Hepatocyte (in vitro differentiated cells): ENCODE measurements at regions not wholly inside any gene's neighbourhood (a gene's known extent, or its start where the extent isn't known, plus 50 kb on each side); places are given as distances from the start of the nearest gene placed in this dataset.

ENCODE experiments used
- CTCF ChIP-seq: fragments of 200-600 bp; sonication (generic); IDR thresholded peaks from 2 replicates; pipeline ENCODE4 v1.5.1; 2016; ENCODE audit warnings: antibody characterized with exemption, mild to moderate bottlenecking; ENCODE audit not compliant: poor library complexity
- EZH2 ChIP-seq: fragments of 200-600 bp; sonication (generic); IDR thresholded peaks from 2 replicates; pipeline ENCODE4 v1.6.1; 2016; ENCODE audit warnings: antibody characterized with exemption, mild to moderate bottlenecking, borderline replicate concordance
- EZH2phosphoT487 ChIP-seq: fragments of 200-600 bp; sonication (generic); IDR thresholded peaks from one replicate; pipeline ENCODE4 v1.6.1; 2018; ENCODE audit warnings: antibody characterized with exemption, mild to moderate bottlenecking, low read depth, moderate library complexity; ENCODE audit not compliant: unreplicated experiment, severe bottlenecking

GRCh38 chr2:603869-604268 lies 73.3 kb downstream of the TMEM18 start:
- no peak for TF ChIP-seq CTCF
- no peak for TF ChIP-seq EZH2
- no peak for TF ChIP-seq EZH2phosphoT487
